ENCODE measurements at regions not wholly inside any gene's neighbourhood (a gene's known extent, or its start where the extent isn't known, plus 50 kb on each side); places are given as distances from the start of the nearest gene placed in this dataset.

- no peak for TF ChIP-seq CTCF (conservative IDR thresholded peaks at IDR 0.05)
- TF ChIP-seq ZFX (IDR thresholded peaks at IDR 0.05): no peak
Observed at GRCh38 chr14:55898938-55899337, 219.3 kb upstream of the PELI2 start.
